ENCODE measurements at regions not wholly inside any gene's neighbourhood (a gene's known extent, or its start where the extent isn't known, plus 50 kb on each side); places are given as distances from the start of the nearest gene placed in this dataset.
"Not testable (repeated sequence)": the region's sequence is repeated elsewhere in the genome, so short reads cannot be mapped to it uniquely, and the experiment has no call there.

GRCh38 chr18:73551211-73551610 lies 596.4 kb downstream of the FBXO15 start:
- H3K9ac ChIP-seq (ENCODE audit: low read length): no peak overlapping the region
- H3K9me3 ChIP-seq (ENCODE audit: control insufficient read depth, low read depth, low read length): no peaks in the 10 kb centered on the region
- no peaks in the 10 kb centered on the region for H3K4me1 ChIP-seq (ENCODE audit: control insufficient read depth, low read depth, low read length)
- H3K27ac ChIP-seq (ENCODE audit: low read length): no peak overlapping the region
- no peaks in the 10 kb centered on the region for H3K36me3 ChIP-seq (ENCODE audit: control insufficient read depth, low read depth, low read length)
- no peak overlapping the region for H3K4me3 ChIP-seq (ENCODE audit: low read length)
- H3K27me3 ChIP-seq (ENCODE audit: control insufficient read depth, insufficient read depth, low read length): no peaks in the 10 kb centered on the region

DNA sequence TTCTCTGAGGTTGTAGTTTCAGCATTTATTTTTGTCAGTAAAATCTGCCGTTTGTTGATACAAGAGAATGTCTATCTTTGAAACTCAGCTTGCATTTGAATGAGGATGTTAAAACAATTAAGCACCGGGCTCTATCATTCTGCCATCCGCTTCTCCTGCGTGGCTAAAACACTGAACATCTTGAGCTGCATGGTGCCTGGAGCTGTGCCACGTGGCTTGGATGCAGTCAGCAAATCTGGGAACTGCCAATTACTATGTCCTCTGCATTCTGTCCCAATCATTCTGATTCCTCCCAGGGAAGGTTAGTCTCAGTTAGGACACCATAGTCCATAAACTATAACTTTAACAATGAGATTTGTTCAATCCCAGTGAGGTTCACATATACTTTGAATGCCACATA lies 598.4 kb downstream of the FBXO15 start:
- Histone ChIP-seq H3K36me3 (ENCODE audit: control insufficient read depth, low read depth, low read length) (no peaks in the 10 kb centered on the region), H3K4me1 (ENCODE audit: control insufficient read depth, low read depth, low read length) (no peaks in the 10 kb centered on the region)

DNA sequence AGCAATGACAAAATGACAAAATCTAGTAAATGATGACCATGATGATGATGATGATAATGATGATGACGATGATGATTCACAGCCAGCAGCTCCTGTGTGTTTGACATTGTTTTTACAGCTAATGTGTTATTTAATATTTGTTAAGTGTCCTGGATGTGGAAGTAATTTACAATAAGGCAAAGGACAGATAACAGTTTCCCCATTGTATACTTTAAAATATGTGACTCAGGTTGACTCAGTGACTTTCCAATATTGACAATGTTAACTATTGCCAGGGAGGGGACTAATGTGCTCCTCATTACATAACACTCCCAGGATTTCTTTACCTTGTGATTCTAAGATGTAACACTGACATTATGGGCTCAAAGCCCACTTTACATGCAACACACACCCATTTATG lies 602.2 kb downstream of the FBXO15 start:
- Histone ChIP-seq H3K4me3 (ENCODE audit: low read length) (no peak overlapping the region), H3K9me3 (ENCODE audit: control insufficient read depth, low read depth, low read length) (no peaks in the 10 kb centered on the region), H3K27me3 (ENCODE audit: control insufficient read depth, insufficient read depth, low read length) (no peaks in the 10 kb centered on the region), H3K27ac (ENCODE audit: low read length) (no peak overlapping the region), H3K9ac (ENCODE audit: low read length) (no peak overlapping the region), H3K4me1 (ENCODE audit: control insufficient read depth, low read depth, low read length) (no peaks in the 10 kb centered on the region), H3K36me3 (ENCODE audit: control insufficient read depth, low read depth, low read length) (no peaks in the 10 kb centered on the region)

More for the DNA sequence above, 598.4 kb downstream of the FBXO15 start:
- Histone ChIP-seq H3K4me3 (ENCODE audit: low read length) (no peak overlapping the region), H3K9ac (ENCODE audit: low read length) (no peak overlapping the region), H3K27me3 (ENCODE audit: control insufficient read depth, insufficient read depth, low read length) (no peaks in the 10 kb centered on the region), H3K27ac (ENCODE audit: low read length) (no peak overlapping the region), H3K9me3 (ENCODE audit: control insufficient read depth, low read depth, low read length) (no peaks in the 10 kb centered on the region)

DNA sequence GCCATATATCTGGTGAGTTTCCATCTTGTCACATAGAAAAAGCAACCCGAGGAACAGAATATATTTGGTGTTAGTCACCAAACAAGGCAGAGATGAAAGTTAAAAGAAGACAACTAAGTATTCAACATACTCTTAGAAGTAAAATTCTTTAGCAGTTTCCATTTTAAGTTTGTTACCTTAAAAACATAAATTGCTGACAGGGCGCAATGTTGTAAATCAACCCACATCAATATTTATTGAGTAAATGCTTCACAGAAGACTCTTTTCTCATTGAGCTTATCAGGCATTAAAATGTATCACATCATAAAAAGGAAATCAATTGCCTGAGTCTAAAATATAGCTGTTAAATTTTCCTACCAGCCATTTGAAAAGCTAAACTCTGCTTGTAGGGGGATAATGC lies 603.0 kb downstream of the FBXO15 start:
- no peaks in the 10 kb centered on the region for H3K27me3 ChIP-seq (ENCODE audit: control insufficient read depth, insufficient read depth, low read length)
- no peak overlapping the region for H3K27ac ChIP-seq (ENCODE audit: low read length)
- no peaks in the 10 kb centered on the region for H3K9me3 ChIP-seq (ENCODE audit: control insufficient read depth, low read depth, low read length)
- H3K4me1 ChIP-seq (ENCODE audit: control insufficient read depth, low read depth, low read length): no peaks in the 10 kb centered on the region
- H3K36me3 ChIP-seq (ENCODE audit: control insufficient read depth, low read depth, low read length): no peaks in the 10 kb centered on the region
- H3K4me3 ChIP-seq (ENCODE audit: low read length): no peak overlapping the region
- H3K9ac ChIP-seq (ENCODE audit: low read length): no peak overlapping the region

GRCh38 chr18:73544032-73544431 lies 603.6 kb downstream of the FBXO15 start:
- Histone ChIP-seq H3K9ac (ENCODE audit: low read length) (no peak overlapping the region), H3K4me1 (ENCODE audit: control insufficient read depth, low read depth, low read length) (no peaks in the 10 kb centered on the region), H3K27me3 (ENCODE audit: control insufficient read depth, insufficient read depth, low read length) (no peaks in the 10 kb centered on the region), H3K36me3 (ENCODE audit: control insufficient read depth, low read depth, low read length) (no peaks in the 10 kb centered on the region), H3K27ac (ENCODE audit: low read length) (no peak overlapping the region), H3K9me3 (ENCODE audit: control insufficient read depth, low read depth, low read length) (no peaks in the 10 kb centered on the region), H3K4me3 (ENCODE audit: low read length) (no peak overlapping the region)

DNA sequence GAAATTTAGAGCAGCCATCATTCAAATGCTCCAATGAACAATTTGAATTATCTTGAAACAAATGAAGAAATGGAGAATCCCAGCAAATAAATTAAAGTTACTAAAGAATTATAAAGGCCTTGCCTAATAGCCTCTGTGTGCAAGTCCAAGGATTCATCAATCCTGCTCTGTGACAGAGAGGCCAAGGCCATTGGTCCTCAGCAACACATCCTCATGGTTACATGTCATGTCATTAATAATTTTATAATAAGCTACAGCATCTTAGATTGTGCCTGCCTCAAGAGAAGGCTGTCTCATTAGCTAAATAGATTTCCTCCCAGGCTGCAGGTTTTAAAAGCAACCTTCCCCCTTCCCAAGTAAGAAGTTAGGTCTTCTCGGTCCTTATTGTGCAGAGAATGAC lies 611.6 kb downstream of the FBXO15 start:
- Histone ChIP-seq H3K9ac (ENCODE audit: low read length) (no peak overlapping the region), H3K36me3 (ENCODE audit: control insufficient read depth, low read depth, low read length) (no peaks in the 10 kb centered on the region), H3K4me3 (ENCODE audit: low read length) (no peak overlapping the region), H3K27me3 (ENCODE audit: control insufficient read depth, insufficient read depth, low read length) (no peaks in the 10 kb centered on the region), H3K9me3 (ENCODE audit: control insufficient read depth, low read depth, low read length) (no peaks in the 10 kb centered on the region), H3K27ac (ENCODE audit: low read length) (no peak overlapping the region), H3K4me1 (ENCODE audit: control insufficient read depth, low read depth, low read length) (no peaks in the 10 kb centered on the region)

- no peak overlapping the region for H3K27ac ChIP-seq (ENCODE audit: low read length)
- no peak overlapping the region for H3K9ac ChIP-seq (ENCODE audit: low read length)
- H3K27me3 ChIP-seq (ENCODE audit: control insufficient read depth, insufficient read depth, low read length): no peaks in the 10 kb centered on the region
These were observed 612.4 kb downstream of the FBXO15 start for GRCh38 chr18:73535189-73535588.

GRCh38 chr18:73531601-73532000 lies 616.0 kb downstream of the FBXO15 start:
- Histone ChIP-seq H3K4me3 (ENCODE audit: low read length) (no peak overlapping the region), H3K36me3 (ENCODE audit: control insufficient read depth, low read depth, low read length) (no peaks in the 10 kb centered on the region), H3K27ac (ENCODE audit: low read length) (no peak overlapping the region), H3K9me3 (ENCODE audit: control insufficient read depth, low read depth, low read length) (no peaks in the 10 kb centered on the region), H3K27me3 (ENCODE audit: control insufficient read depth, insufficient read depth, low read length) (no peaks in the 10 kb centered on the region), H3K4me1 (ENCODE audit: control insufficient read depth, low read depth, low read length) (no peaks in the 10 kb centered on the region), H3K9ac (ENCODE audit: low read length) (no peak overlapping the region)

More at GRCh38 chr18:73535189-73535588, 612.4 kb downstream of the FBXO15 start:
- Histone ChIP-seq H3K36me3 (ENCODE audit: control insufficient read depth, low read depth, low read length) (no peaks in the 10 kb centered on the region), H3K9me3 (ENCODE audit: control insufficient read depth, low read depth, low read length) (no peaks in the 10 kb centered on the region), H3K4me3 (ENCODE audit: low read length) (no peak overlapping the region), H3K4me1 (ENCODE audit: control insufficient read depth, low read depth, low read length) (no peaks in the 10 kb centered on the region)

GRCh38 chr18:73528066-73528465 lies 619.6 kb downstream of the FBXO15 start:
- Histone ChIP-seq H3K27ac (ENCODE audit: low read length) (no peak overlapping the region), H3K36me3 (ENCODE audit: control insufficient read depth, low read depth, low read length) (no peaks in the 10 kb centered on the region), H3K9me3 (ENCODE audit: control insufficient read depth, low read depth, low read length) (no peaks in the 10 kb centered on the region), H3K4me3 (ENCODE audit: low read length) (no peak overlapping the region), H3K4me1 (ENCODE audit: control insufficient read depth, low read depth, low read length) (no peaks in the 10 kb centered on the region), H3K9ac (ENCODE audit: low read length) (no peak overlapping the region), H3K27me3 (ENCODE audit: control insufficient read depth, insufficient read depth, low read length) (no peaks in the 10 kb centered on the region)

GRCh38 chr18:73520229-73520628 lies 627.4 kb downstream of the FBXO15 start:
- Histone ChIP-seq H3K9ac (ENCODE audit: low read length) (no peak overlapping the region), H3K4me3 (ENCODE audit: low read length) (no peak overlapping the region), H3K27ac (ENCODE audit: low read length) (no peak overlapping the region), H3K4me1 (ENCODE audit: control insufficient read depth, low read depth, low read length) (no peaks in the 10 kb centered on the region), H3K36me3 (ENCODE audit: control insufficient read depth, low read depth, low read length) (no peaks in the 10 kb centered on the region), H3K9me3 (ENCODE audit: control insufficient read depth, low read depth, low read length) (no peaks in the 10 kb centered on the region), H3K27me3 (ENCODE audit: control insufficient read depth, insufficient read depth, low read length) (no peaks in the 10 kb centered on the region)

- H3K9me3 ChIP-seq (ENCODE audit: control insufficient read depth, low read depth, low read length); H3K27ac ChIP-seq (ENCODE audit: low read length); H3K9ac ChIP-seq (ENCODE audit: low read length); H3K4me1 ChIP-seq (ENCODE audit: control insufficient read depth, low read depth, low read length); H3K36me3 ChIP-seq (ENCODE audit: control insufficient read depth, low read depth, low read length); H3K4me3 ChIP-seq (ENCODE audit: low read length); H3K27me3 ChIP-seq (ENCODE audit: control insufficient read depth, insufficient read depth, low read length): not testable (repeated sequence)
These were observed 631.6 kb downstream of the FBXO15 start for GRCh38 chr18:73516056-73516455.

GRCh38 chr18:73514449-73514848 lies 633.2 kb downstream of the FBXO15 start:
- Histone ChIP-seq H3K4me3 (ENCODE audit: low read length) (no peak overlapping the region), H3K4me1 (ENCODE audit: control insufficient read depth, low read depth, low read length) (no peaks in the 10 kb centered on the region), H3K9me3 (ENCODE audit: control insufficient read depth, low read depth, low read length) (no peaks in the 10 kb centered on the region), H3K27ac (ENCODE audit: low read length) (no peak overlapping the region), H3K36me3 (ENCODE audit: control insufficient read depth, low read depth, low read length) (no peaks in the 10 kb centered on the region), H3K9ac (ENCODE audit: low read length) (no peak overlapping the region), H3K27me3 (ENCODE audit: control insufficient read depth, insufficient read depth, low read length) (no peaks in the 10 kb centered on the region)
